ENCODE measurements at regions not wholly inside any gene's neighbourhood (a gene's known extent, or its start where the extent isn't known, plus 50 kb on each side); places are given as distances from the start of the nearest gene placed in this dataset.

- TF ChIP-seq EZH2 (IDR thresholded peaks at IDR 0.05) (no peak), FOXP2 (optimal IDR thresholded peaks at IDR 0.05; ENCODE audit: control extremely low read depth, extremely low read length, insufficient read depth) (no peak)
These were observed 167.4 kb upstream of the PRSS58 start for GRCh38 chr7:142425281-142425680.

Data from SK-N-MC (cell line).